ENCODE measurements at regions not wholly inside any gene's neighbourhood (a gene's known extent, or its start where the extent isn't known, plus 50 kb on each side); places are given as distances from the start of the nearest gene placed in this dataset.
"Not testable (repeated sequence)": the region's sequence is repeated elsewhere in the genome, so short reads cannot be mapped to it uniquely, and the experiment has no call there.

DNA sequence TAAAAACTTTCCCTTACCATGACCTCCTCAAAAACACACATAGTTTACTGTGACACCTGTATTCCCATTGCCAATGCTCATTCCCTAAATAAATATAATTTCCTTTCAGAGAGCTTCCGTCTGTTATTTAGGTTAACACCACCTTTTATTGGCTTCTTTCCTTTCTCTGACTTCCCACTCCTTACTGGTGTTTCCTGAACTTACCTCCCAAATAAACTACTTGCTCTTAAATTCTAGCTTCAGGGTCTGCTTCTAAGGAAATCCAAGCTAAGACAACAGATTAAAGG is 67.4 kb upstream of the ZNF746 start:
- no peak for DNase-seq

DNA sequence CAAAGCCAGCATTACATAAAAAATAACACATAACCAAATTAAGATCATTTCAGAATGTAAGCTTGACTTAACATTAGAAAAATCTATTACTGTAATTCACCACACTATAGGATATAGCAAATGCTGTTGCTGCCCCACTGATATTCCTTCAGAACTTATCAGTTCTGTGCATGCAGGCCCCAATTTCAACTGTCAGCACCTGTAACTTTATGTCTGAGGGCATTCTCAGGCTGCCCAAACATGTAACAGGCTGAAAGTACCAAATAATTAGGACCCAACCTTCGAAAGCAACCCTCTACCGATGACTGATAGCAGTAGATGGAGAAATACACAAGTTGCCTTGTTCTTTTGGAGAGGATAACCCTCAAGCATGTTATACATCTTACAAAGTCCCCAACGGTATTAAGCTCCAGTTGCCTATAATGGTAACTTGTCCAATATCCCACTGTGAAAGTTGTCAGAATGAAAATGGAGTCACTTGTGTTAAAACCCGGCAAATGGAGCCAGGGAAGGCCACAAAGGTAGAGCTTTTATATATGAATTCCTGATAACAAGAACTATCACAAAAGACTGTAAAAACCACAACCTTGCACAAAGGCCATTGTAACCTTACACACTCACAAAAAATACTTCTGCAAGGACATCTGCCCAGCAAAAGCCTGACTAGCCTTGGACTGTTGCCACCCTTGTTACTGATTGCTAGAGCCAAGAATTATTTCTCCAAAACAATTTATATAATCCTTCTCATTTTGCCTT is 66.9 kb upstream of the ZNF746 start:
- DNase-seq, result no peak

DNA sequence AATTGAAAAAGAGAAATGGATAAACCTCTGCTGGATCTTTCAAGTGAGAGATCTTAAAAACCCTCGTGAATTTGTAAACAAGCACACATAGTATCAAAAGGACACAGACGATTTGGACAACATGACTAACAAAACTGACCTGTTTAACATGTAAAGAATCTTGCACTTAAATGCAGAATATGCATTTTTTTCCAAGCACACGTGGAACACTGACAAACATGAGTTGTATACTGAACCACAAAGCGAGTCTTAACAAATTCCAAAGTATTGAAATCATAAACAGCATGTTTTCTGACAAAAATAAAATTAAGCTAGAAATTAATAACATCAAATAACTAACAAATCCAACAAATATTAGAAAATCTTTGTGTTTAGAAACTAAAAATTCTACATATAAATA is 65.0 kb upstream of the ZNF746 start:
- DNase-seq, result no peak

DNA sequence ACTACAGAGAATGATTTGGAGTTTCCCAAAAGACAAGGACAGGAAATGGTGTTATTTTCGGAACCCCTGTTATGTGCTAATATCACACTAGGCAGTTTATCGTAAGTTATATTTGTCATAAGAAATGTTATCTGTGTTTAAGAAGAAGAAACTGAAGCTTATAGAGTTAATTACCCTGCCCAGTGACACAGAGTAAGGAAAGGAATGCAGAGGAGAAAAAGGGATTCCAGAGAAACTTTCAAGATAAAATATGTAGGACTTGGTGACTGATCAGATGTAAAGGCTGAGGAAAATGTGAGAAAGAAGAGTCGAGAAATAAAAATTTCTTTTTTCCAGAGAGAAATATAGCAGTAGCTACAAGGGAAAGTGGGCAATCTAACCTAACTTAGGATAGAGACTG is 63.5 kb upstream of the ZNF746 start:
- DNase-seq, result no peak

DNA sequence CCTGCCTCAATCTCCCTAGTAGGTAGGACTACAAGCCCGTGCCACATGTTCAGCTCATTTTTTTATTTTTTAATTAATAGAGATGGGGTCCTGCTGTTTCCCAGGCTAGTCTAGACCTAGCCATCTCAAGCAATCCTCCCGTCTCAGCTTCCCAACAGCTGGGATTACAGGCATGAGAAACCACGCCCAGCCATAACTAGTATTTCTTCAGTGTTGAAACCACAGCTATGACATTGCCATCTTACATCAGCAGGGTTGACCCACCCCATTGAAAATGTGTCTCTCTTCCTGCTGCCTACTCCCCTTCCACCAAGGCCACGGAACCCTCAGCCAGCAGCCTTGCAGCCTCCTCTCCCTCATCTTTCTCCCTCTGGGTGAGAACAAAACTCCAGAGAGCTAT is 62.1 kb upstream of the ZNF746 start:
- no peak for DNase-seq

DNA sequence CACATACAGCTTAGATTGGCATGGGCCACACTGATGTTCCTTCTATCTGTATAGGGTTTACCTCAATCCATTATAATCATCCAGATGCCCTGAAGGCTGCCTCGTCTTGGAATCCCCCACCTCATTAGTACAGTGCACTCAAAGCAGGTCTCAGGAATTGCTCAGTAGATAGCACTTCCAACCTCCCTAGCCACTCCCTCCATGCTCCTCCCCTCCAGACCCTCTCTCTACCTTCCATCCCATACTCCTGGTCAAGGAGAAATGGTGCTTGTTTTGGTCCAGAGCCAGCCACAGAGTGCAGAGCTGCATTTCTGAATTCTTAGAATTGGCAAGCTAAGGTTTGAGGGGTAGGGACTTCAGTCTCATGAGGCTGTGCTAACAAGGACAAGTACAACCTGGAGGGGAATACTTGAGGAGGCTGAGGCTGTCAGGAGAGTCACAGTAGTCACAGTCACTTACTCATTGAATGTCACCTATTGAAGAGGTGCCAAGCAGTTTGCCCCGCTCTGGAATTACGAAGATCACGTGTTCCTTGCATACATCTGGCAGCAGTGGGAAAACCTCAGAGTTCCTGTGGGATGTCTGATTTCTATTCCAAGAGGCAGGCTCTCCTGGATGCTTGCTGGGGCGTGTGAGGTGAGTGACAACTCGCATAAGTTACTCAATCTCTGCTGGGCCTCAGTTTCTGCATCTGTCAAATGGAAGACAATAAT is 60.7 kb upstream of the ZNF746 start:
- DNase-seq, result no peak

DNA sequence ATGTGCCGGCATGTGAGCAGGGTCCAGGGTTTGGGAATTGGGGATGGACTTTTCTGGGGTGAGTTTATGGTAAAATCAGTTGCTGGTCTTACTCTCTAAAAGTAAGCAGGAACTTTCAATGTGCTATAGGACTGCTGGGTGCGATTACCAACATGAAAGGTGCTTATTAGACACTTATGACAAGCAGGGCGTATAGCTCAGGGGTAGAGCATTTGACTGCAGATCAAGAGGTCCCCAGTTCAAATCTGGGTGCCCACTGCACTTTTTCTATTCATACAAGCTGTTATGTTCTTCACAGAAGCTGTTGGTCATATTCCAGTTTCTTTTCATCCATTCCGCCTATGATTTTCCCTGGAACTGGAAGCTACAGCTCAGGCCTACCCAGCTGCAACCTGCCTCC is 58.9 kb upstream of the ZNF746 start:
- DNase-seq, result not testable (repeated sequence)

DNA sequence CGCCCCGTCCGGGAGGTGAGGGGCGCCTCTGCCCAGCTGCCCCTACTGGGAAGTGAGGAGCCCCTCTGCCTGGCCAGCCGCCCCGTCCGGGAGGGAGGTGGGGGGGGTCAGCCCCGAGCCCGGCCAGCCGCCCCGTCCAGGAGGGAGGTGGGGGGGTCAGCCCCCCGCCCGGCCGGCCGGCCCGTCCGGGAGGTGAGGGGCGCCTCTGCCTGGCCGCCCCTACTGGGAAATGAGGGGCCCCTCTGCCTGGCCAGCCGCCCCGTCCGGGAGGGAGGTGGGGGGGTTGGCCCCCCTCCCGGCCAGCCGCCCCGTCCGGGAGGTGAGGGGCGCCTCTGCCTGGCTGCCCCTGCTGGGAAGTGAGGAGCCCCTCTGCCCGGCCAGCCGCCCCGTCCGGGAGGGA is 57.2 kb upstream of the ZNF746 start:
- DNase-seq, result not testable (repeated sequence)

DNA sequence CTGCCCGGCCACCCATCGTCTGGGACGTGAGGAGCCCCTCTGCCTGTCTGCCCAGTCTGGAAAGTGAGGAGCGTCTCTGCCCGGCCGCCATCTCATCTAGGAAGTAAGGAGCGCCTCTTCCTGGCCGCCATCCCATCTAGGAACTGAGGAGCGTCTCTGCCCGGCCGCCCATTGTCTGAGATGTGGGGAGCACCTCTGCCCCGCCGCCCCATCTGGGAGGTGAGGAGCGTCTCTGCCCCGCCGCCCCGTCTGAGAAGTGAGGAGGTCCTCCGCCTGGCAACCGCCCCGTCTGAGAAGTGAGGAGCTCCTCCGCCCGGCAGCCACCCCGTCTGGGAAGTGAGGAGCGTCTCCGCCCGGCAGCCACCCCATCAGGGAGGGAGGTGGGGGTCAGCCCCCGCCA is 56.4 kb upstream of the ZNF746 start:
- not testable (repeated sequence) for DNase-seq

DNA sequence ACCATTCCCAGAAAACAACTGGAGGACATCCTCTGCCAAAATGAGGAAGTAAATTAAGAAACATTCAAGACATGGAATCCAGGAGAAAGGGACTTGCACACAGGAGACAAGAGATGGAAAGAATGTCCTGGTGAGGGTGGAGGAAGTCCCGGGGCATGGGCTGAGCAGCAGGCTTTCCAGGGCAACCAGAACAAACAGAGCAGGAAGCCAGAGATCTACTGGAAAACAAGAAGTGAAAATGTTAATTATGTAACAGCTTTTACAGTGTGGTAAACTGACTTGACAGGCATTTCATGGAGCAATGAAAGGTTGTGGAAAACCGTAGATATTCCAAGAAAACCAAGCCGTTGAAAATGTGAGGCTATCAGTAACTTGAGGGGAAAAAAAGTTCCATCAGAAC is 55.2 kb upstream of the ZNF746 start:
- DNase-seq, result no peak

Data from renal pelvis (tissue), 1 donor.